HG02852 (cell line): ENCODE measurements at regions not wholly inside any gene's neighbourhood (a gene's known extent, or its start where the extent isn't known, plus 50 kb on each side); places are given as distances from the start of the nearest gene placed in this dataset.
"Not testable (repeated sequence)": the region's sequence is repeated elsewhere in the genome, so short reads cannot be mapped to it uniquely, and the experiment has no call there.

Source experiments
- ATAC-seq: cut with Tn5 transposase; IDR thresholded peaks from one replicate; pipeline ENCODE4 v1.9.1; 2021; ENCODE audit warnings: mild to moderate bottlenecking, moderate library complexity; ENCODE audit not compliant: unreplicated experiment

DNA sequence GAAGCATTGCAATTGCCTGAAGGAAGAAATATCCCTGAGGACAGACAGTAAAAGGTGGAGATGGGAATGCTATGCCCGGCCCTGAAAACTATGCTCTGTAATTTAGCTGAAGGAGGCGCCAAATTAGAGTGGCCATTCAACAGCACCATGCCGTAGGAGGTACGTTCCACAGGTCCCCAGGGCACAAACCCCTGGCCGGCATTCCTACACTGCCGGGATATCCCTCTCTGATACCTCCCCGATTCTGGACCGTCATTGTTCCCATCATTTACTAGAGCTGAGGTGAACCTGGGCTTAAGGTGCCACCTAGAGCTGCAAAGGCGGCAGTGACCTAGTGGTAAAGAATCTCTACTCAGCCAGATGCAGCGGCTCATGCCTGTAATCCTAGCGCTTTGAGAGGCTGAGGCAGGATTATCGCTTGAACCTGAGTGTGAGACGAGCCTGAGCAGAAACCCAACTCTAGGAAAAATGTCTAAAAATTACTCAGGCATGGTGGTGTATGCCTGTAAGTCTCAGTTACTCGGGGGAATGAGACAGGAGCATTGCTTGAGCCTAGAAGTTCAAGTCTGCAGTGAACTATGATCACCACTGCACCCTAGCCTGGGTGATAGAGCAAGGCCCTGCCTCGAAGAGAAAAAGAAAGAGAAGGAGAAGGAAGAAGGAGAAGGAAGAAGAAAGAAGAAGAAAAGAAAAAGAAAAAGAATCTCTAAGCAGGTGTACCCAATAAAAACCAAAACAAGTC, 53.0 kb upstream of the TNKS2 start:
- ATAC-seq: no peak

DNA sequence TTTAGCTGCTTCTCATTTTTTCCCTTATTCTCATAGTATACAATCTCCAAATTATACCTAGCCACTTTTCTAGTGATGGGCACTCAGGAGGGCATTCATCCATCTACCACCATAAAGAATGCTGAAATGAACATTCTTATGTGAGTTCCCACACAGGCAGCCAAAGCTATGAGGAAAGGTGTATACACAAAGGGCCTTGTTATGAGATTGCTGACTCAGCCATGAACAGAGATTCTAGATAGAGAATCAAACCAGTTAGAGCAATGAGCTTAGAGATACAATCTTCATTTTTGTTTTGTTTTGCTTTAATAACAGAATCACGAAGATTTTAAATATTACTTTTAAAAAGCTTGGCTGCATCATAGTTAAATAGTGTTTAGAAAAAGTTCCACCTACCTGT, 54.8 kb upstream of the TNKS2 start:
- ATAC-seq: no peak

DNA sequence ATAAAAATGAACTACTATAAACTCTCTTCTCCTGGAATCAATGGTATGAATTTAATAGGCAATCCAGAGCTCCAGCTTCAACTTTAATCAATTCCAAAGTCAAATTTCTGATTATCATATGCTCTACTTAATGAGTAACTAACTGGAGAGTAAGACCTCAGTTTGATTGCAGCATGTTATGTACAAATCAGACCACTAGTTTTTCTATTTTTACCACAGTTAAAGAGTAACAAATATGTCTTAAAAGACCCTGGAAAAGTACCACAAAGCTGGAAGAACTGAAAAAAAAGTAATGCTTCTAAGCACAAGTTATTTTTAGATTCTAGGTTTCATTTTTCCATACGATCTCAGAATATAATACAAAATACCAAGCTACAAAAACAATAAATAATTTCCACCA, 56.0 kb upstream of the TNKS2 start:
- ATAC-seq: no peak

DNA sequence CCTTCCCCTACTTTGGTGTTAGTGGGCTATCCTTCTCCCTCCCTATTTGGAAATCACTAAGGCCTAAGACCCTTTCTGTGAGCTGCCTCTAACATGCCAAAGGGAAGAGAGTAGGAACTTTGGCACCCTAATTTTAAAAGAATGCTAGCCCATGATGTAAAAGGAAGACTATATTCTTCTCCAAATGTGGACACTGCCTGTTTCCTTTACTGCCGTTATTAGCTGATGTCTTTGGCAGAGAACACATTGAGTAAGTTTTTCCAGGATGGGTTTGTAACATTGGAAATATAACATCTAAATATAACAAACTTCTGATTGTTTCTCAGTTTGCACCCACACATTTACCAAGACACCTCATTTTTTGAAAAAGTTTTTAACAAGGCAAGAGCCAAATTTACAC, 56.9 kb upstream of the TNKS2 start:
- no peak for ATAC-seq

DNA sequence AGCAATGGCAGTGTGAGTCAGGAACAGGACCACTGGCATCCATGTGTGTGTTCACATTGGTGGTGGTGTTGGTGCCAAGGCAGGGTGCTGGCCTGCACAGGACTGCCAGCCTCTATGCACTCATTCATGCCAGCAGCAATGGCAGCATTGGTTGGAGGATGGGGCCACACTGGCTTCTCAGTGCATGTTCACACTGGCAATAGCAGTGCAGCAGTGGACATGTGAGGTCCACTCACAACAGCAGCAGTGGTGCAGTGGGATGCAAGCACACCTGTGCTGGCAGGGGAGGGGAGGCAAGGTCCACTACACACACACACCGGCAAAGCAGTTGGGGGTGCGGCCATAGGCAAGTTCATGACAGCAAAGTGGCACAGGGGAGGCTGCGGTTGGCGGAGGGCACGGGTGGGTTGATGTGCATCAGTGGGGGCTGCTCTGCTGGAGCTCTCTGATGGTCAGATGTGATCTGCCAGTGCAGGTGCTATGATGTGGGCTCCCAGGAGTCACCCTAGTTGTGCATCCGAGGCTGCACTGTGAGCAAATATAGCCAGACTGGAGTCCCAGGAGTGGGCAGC, 57.8 kb upstream of the TNKS2 start:
- no peak for ATAC-seq

DNA sequence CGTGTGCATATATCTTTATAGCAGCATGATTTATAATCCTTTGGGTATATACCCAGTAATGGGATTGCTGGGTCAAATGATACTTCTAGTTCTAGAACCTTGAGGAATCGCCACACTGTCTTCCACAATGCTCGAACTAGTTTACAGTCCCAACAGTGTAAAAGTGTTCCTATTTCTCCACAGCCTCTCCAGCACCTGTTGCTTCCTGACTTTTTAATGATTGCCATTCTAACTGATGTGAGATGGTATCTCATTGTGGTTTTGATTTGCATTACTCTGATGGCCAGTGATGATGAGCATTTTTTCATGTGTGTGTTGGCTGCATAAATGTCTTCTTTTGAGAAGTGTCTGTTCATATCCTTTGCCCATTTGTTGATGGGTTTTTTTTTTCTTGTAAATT, 66.0 kb upstream of the TNKS2 start:
- ATAC-seq: not testable (repeated sequence)

DNA sequence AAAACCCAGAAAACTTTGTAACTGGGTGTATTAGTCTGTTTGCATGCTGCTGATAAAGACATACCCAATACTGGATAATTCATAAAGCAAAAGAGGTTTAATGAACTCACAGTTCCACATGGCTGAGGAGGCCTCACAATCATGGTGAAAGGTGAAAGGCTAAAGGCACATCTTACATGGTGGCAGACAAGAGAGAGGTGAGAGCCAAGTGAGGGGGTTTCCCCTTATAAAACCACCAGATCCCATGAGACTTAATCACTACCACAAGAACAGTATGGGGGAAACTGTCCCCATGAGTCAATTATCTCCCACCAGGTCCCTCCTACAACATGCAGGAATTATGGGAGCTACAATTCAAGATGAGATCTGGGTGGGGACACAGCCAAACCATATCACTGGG, 68.9 kb upstream of the TNKS2 start:
- not testable (repeated sequence) for ATAC-seq

DNA sequence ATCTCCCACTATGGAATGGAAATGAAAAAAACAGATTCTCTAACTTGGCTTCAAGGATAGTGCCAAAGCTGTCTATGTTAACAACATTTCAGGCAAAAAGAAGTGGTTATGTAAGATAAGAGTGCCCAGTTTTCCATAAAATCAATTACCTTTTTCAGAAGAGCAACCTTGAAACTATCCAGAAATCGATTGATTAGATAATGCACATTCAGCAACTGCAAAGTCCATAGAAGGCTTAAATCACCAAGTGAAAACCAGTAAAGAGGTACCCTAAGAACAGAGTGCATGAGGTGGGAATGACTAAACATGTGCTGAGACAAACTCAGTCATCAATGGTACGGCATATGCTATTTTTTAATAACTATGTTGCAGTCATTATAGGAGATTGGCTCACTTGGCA, 71.9 kb upstream of the TNKS2 start:
- ATAC-seq: no peak

DNA sequence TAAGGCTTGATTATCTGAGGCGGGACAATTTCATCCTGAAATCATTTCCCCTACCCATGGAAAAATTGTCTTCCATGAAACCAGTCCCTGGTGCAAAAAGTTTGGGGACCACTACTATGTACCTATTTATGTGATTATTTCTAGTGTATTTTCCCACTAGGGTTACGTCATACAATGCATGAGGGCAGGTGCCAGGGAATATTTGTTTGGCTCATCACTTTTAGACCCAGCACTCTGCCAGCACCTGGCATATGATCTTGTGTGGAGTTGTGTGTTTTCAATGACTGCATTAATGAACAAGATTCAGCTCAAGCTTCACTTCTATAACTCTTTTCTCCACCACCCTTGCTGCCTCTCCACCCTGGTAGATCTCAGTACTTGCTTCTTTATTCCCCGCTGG, 73.3 kb upstream of the TNKS2 start:
- ATAC-seq: no peak

DNA sequence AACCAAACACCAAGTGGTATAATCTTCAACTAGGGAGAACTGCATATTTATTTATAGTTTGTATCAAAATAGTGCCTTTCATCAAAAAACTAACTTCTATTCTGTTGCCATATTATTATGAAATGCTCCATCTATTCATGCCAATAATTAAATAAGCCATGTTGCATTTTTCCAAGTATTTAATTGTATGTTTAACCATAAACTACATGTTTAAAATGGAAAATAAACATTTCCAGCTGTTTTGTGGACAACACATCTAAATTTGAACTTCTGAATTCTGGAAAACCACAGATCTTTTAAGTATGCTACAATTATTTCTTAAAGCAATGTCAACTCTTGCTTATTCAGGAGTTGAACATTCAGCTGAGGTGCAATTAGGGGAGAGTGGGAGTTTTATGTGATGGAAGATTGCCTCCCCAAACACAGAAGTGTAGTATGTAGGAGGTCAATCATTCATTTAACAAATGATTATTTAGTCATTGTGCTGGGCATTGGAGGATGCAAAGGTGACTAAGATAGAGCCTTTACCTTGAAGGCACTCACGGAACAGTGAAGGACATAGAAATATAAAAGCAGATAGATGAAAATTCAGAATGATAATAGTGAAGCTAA, 80.7 kb upstream of the PPP1R3C start:
- no peak for ATAC-seq

DNA sequence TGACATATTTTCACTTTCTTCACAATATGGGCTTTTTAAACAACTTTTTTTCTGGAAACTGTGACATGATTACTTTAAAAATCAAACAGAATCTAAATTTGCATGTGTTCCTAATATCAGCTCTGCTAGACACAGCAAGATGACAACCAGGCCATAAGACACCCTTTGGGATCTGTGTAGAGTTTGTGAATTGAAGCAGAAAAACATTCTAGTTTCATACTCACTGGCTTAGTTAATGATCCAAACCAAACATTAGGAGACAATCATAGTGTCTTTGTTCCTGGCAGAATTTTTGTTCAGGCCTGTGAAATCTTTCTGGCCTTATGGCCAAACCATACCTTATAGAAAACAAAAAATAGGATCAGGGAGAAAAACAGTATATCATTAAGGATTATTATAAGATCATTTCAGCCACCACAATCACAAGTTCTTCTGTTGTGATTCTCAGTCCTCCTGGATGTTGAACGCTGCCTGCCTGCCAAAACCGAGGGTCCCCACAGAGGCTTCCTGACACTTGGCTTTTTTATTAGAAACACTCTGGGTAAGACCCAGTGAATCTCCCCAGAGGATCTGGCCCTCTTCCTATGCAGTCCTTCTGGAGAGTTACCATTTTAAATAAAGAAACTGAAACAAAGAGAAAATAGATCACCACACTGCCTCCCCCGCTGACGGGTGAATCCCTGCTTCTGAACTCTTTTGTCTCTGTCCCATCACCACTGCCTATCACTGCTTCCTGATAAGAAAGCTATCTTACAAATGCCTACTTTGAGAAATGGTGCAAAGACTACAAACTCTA, 79.2 kb upstream of the PPP1R3C start:
- ATAC-seq: peak; percentile 66

DNA sequence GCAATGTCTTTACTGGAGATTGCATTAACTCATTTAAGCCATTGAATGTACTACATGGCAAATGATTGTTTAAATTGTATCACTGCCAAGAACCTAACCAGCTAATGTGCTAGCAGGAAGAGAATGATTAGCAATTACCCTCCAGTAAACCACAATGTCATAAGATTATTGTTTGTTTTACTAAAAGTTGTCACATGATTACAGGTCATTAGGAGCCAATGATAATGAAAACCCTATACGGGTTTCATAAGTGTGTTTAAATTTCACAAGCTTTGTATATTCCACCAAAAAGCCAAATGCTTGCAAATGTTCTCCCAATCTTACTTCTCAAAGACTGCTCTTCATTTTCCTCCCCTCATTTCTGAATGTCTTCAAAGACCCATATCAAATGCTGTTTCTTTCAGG, 76.5 kb upstream of the PPP1R3C start:
- no peak for ATAC-seq

DNA sequence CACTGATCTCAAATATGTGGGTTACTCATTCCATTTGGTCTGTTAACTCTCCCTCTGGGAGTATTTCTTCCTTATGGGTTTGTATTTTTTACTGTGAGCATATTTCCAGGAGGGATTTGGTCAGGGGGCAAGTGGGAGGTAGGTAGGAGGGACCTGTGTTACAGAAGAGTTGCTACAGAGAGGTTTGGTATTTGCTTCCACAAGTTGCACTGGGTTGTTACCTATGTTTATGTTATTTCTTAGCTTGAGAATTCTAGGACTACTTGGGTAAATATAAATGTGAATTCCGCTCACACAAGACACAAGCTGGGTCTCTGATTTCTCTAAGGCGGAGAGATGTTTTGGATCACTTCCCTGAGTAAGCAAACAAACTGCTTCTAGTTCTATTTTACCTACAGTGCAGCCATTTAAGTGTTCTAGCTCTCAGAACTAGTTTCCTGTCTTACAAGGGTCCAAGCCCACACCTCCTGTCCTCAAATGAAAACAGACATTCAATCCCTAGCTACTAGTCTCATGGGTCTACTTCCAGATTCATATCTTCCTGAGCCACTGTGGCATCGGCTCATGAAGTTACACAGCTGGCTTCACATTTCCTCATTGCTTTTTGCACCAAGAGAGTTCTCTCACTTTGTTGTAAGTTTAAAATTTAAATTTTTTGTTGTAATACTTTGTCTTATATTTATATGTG, 75.4 kb upstream of the PPP1R3C start:
- no peak for ATAC-seq

DNA sequence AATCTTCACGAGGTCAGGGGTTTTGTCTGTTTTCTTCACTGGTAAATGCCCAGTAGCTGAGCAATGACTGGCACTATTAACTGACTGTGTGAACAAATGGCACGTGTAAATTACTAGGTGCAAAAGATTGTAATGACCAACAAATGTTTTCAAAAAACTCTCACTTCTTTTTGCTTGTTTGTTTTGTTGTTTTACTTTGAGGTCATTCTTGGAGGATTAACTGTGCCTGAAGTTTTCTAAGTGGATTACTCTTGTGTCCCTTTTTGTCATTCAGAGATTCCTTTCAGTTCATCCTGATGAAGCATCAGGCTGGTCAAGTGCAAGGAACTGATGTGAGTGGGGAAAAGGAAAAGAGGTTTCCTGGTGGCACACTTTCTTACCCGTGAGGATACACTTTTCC, 74.4 kb upstream of the PPP1R3C start:
- ATAC-seq: no peak

DNA sequence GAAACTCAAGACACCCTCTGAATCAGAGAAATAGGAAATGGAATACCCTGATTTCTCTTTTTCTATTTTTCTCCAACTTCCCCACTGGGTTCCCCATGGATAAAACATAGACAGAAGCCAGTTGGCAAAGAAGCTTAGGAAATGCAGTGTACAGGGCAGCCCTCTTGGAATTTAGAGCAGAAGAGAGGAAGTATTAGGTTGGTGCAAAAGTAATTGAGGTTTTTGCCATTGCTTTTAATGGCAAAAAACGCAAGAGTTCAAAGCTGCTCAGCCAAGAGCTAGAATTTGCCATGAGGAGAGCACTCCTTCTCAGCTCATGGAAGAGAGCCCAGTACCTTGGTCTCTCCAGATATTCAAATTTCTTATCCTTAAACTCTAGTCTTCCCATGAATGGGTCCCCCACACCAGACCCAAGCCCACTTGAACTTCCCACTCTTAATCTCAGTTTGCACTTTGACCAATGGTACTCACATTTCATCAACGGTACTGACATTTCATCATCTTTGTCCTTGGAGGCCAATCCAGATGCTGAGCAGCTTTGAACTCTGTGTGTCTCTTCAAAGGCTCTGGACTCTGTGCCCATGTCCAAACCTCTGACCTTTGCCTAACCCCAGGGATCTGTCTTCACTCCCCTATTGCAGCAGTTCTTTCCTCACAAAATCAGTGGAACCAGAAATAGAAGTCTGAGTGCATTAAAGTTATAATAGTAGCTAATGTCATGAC, 73.2 kb upstream of the PPP1R3C start:
- ATAC-seq: no peak

DNA sequence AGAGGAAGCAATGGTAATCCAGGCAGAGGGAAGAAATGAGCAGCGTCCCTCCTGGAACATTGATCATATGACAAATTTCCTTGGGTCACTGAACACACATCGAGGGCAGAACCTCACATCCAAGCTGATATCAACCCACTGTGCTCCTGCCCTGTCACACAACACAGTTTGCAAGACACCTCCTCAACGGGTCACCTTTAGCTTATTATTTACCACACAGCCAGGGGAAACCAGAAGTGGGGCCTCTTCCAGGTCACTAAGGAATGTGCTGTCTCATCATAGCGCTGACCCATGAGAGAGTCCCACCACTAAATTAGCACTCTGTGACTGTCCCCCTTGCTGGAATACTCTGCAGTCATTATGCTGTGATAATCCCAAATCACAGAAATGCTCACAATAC, 69.7 kb upstream of the PPP1R3C start:
- no peak for ATAC-seq

DNA sequence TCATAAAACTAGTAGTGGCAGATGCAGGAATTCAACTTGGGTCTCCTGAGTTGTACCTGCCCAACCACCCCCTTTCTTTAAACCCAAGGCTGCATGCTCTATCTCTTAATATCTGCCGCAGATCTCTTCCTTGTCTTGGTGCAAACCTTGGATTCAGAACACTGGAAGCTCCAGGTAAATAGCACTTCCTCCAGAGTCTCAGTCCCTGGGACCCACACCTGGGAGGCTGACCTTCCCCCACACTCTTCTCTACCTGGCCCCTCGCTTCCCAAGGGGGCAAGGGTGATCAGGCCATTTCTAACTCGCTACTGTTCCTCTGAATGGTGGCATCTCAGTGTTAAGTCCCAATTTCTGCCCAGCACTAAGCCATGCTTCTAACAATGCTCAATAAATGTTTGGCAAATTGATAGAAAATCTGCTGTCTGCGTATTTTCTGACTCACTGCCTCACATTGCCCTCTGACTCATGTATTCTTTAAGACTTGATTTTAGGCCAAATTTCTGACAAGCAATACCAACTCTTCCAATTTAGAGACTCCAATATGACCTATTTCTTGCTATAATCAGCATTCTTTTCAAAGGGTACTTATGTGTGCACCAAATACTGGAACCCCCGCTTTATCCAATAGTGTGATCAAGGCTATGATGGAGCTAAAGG, 68.0 kb upstream of the PPP1R3C start:
- no peak for ATAC-seq

DNA sequence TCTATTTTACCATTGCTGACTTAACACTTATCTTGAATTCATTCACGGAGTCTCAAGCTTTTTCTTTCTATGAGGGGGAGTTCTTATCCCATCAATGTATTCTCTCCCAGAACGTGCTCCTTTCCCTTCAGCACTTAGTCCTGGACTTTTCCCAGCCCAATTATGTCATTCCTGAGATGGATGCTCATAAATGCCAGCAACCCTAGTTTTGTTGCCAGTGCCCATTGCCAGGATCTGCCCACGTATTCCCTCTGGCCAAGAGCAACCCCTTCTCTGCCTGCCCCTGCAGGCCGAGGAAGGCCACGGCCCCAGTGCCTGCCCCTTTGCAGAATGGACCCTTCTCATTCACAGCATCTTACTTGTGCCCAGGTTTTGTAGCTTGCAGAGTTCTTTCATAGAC, 67.4 kb upstream of the PPP1R3C start:
- ATAC-seq: no peak

DNA sequence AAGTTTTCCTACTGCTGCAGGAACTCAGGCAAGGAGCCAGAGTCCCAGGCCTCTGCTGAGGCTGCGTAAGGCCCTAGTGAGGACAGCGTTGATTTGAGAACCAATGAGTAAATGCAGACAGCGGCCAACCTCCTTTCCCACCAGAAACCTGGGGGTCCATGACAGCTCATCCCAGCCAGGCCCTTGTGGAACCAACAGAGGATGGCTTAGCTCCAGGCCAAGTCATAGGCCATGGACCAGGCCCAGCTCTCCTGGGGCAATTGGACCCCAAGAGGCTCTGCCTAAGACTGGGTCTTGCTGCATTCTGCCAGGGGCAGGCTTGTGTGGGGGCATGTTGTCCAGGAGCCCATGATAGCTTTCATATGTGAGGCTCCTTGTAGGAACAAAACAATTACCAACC, 65.4 kb upstream of the PPP1R3C start:
- ATAC-seq: no peak

DNA sequence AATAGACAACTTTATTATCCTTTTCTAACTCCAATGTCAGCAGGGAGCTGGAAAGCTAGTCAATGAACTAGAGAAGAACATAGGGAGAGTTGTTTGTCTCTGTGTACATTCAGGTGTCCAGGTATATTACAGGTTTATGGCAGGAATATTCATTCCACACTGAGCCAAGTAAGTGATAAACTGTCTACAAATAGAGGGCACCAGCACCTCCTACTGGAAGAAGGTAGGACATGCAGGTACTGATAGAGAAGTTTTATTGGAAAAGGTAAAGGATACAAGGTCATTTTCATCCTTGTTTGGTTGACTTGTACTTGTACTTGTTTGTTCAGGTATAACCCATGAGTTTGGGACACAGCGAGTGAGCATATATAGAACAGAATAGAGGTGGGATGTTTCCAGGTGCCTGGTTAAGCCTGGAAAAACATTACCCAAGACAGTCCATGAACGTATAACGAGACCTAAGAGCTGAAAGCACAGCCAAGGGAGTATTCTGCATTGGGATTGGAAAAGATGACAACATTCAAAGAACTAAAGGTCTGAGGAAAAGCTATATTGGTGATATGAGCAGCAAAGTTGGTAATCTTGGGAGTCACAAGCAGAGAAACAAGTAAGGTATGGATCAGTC, 61.4 kb upstream of the PPP1R3C start:
- ATAC-seq: no peak
